ENCODE measurements at regions not wholly inside any gene's neighbourhood (a gene's known extent, or its start where the extent isn't known, plus 50 kb on each side); places are given as distances from the start of the nearest gene placed in this dataset.

DNA sequence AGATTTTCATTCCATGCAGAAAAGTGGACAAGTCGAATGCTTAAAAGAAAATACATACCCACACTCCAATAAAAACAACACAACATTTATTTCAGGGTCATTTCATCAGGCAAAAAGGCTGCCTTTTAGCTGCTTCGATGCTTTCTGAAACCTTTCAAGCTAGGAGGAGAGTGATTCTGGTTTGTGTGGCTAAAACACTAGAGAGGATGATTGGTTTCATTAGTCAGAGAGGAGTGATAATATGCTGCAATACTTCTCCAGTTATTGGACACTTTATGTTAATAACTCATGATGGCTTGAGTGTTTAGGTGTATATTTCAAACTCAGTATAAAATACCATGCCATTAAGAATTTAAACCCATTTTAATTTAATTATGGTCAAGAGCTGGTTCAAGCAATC, 614.0 kb downstream of the SLC4A3 start:
- TF ChIP-seq RELA (CRISPR knock-in tag; IDR thresholded peaks at IDR 0.05; ENCODE audit: borderline replicate concordance) (no peak), CREB1 (CRISPR knock-in tag; IDR thresholded peaks at IDR 0.05) (no peak), ZNF425 (CRISPR knock-in tag; conservative IDR thresholded peaks at IDR 0.05) (no peak), ZNF232 (CRISPR knock-in tag; IDR thresholded peaks at IDR 0.05) (no peak), USF2 (CRISPR knock-in tag; IDR thresholded peaks at IDR 0.05) (no peak), ZNF512 (CRISPR knock-in tag; IDR thresholded peaks at IDR 0.05; ENCODE audit: borderline replicate concordance) (no peak), TEAD1 (CRISPR knock-in tag; IDR thresholded peaks at IDR 0.05) (no peak), CTCF (IDR thresholded peaks at IDR 0.05) (no peak), AR (CRISPR knock-in tag; IDR thresholded peaks at IDR 0.05) (no peak)
- TF ChIP-seq, protein P1, sequence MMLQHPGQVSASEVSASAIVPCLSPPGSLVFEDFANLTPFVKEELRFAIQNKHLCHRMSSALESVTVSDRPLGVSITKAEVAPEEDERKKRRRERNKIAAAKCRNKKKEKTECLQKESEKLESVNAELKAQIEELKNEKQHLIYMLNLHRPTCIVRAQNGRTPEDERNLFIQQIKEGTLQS (CRISPR knock-in tag; conservative IDR thresholded peaks at IDR 0.05): no peak
- TF ChIP-seq, protein P2, sequence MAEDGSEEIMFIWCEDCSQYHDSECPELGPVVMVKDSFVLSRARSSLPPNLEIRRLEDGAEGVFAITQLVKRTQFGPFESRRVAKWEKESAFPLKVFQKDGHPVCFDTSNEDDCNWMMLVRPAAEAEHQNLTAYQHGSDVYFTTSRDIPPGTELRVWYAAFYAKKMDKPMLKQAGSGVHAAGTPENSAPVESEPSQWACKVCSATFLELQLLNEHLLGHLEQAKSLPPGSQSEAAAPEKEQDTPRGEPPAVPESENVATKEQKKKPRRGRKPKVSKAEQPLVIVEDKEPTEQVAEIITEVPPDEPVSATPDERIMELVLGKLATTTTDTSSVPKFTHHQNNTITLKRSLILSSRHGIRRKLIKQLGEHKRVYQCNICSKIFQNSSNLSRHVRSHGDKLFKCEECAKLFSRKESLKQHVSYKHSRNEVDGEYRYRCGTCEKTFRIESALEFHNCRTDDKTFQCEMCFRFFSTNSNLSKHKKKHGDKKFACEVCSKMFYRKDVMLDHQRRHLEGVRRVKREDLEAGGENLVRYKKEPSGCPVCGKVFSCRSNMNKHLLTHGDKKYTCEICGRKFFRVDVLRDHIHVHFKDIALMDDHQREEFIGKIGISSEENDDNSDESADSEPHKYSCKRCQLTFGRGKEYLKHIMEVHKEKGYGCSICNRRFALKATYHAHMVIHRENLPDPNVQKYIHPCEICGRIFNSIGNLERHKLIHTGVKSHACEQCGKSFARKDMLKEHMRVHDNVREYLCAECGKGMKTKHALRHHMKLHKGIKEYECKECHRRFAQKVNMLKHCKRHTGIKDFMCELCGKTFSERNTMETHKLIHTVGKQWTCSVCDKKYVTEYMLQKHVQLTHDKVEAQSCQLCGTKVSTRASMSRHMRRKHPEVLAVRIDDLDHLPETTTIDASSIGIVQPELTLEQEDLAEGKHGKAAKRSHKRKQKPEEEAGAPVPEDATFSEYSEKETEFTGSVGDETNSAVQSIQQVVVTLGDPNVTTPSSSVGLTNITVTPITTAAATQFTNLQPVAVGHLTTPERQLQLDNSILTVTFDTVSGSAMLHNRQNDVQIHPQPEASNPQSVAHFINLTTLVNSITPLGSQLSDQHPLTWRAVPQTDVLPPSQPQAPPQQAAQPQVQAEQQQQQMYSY (CRISPR knock-in tag; IDR thresholded peaks at IDR 0.05): no peak

Measured in WTC11 (cell line).